ENCODE measurements at regions not wholly inside any gene's neighbourhood (a gene's known extent, or its start where the extent isn't known, plus 50 kb on each side); places are given as distances from the start of the nearest gene placed in this dataset.

- in situ Hi-C loops (cut with HindIII; ENCODE audit: extremely low pct_ligation_motif_present, low pct_unique_long_range_greater_than_20kb): no loop called here
- no peaks in the 10 kb centered on the region for H3K79me2 ChIP-seq (ENCODE audit: insufficient read depth, low read length)
- DNase-seq (ENCODE audit: low spot score) (no peak), FAIRE-seq (no peak), ATAC-seq (no peak)
- no peak overlapping the region for H2AFZ ChIP-seq (ENCODE audit: low read length)
- ChIA-PET POLR2A (no interaction called here), CTCF (ENCODE audit: low intra/inter-chr PET ratio, low total read pairs) (no interaction called here)
- peaks cover 25% of the 10 kb centered on the region for H3K4me1 ChIP-seq (ENCODE audit: insufficient read depth, low read length)
- H3K27me3 ChIP-seq (ENCODE audit: control insufficient read depth in 1 of 2, insufficient read depth in 2 of 2, low read length in 2 of 2): peaks cover 5 to 18% of the 10 kb centered on the region in 2 experiments; a peak in 3 of 5 replicates
- WGBS (ENCODE audit: low lambda C conversion rate): 28% methylated on average over 12 of the region's 15 CpGs
- intact Hi-C loops (cut with micrococcal nuclease; ENCODE audit: unreplicated experiment): no loop called here
- H3K36me3 ChIP-seq (replicated peaks in 1 of 2; ENCODE audit: control insufficient read depth in 1 of 2, insufficient read depth in 2 of 2, low read length in 2 of 2): no peaks in the 10 kb centered on the region
- no peaks in the 10 kb centered on the region for H4K20me1 ChIP-seq (ENCODE audit: insufficient read depth, low read length)
- H3K4me3 ChIP-seq (replicated peaks in 1 of 3; ENCODE audit: insufficient read depth in 1 of 3, low read depth in 2 of 3, low read length in 3 of 3): no peak overlapping the region
- no peak overlapping the region for H3K4me2 ChIP-seq (ENCODE audit: low read depth, low read length)
- no peak overlapping the region for H3K27ac ChIP-seq (ENCODE audit: extremely low read length, insufficient read depth, low read length)
- H3K9ac ChIP-seq (ENCODE audit: insufficient read depth, low read depth, low read length): no peak overlapping the region
- no TSS peak for BruUV-seq (replicated peaks)
- no peaks in the 10 kb centered on the region for H3K9me3 ChIP-seq (ENCODE audit: low read length)
- TF ChIP-seq MTERF4 (CRISPR knock-in tag; IDR thresholded peaks at IDR 0.05) (no peak), SP4 (CRISPR knock-in tag; IDR thresholded peaks at IDR 0.05) (no peak), ZNF318 (CRISPR knock-in tag; IDR thresholded peaks at IDR 0.05) (no peak), ZNF407 (CRISPR knock-in tag; IDR thresholded peaks at IDR 0.05; ENCODE audit: not compliant biosample characterization) (no peak), KLF16 (CRISPR knock-in tag; IDR thresholded peaks at IDR 0.05) (no peak), KLF9 (CRISPR knock-in tag; IDR thresholded peaks at IDR 0.05; ENCODE audit: low read depth) (no peak)
Measured at GRCh38 chr1:25024615-25025350, 94.7 kb upstream of the RUNX3 start.

Data from HepG2 (cell line).